OCI-LY1 (cell line): ENCODE measurements at regions not wholly inside any gene's neighbourhood (a gene's known extent, or its start where the extent isn't known, plus 50 kb on each side); places are given as distances from the start of the nearest gene placed in this dataset.
"Not testable (repeated sequence)": the region's sequence is repeated elsewhere in the genome, so short reads cannot be mapped to it uniquely, and the experiment has no call there.

Experiments
- H2AFZ ChIP-seq: fragments of 200-600 bp; sonication (generic), shearing (Covaris generic); 2 replicates; pipeline ENCODE4 v1.6.0; 2014; ENCODE audit warnings: antibody characterized with exemption, mild to moderate bottlenecking, low read length
- H3F3A ChIP-seq: fragments of 200-600 bp; sonication (generic), shearing (Covaris generic); 2 replicates; pipeline ENCODE4 v1.6.0; 2014; ENCODE audit warnings: mild to moderate bottlenecking, antibody characterized with exemption, low read length, moderate library complexity; ENCODE audit not compliant: insufficient read depth
- H3K27ac ChIP-seq: fragments of 200-600 bp; sonication (generic); 2 replicates; pipeline ENCODE4 v1.5.1; 2014; ENCODE audit warnings: low read length, mixed run types, mild to moderate bottlenecking, low read depth; ENCODE audit not compliant: poor library complexity, severe bottlenecking
- H3K27me3 ChIP-seq: fragments of 200-600 bp; sonication (generic); 2 replicates; pipeline ENCODE4 v1.6.0; 2014; ENCODE audit warnings: antibody characterized with exemption, mild to moderate bottlenecking, low read length, moderate library complexity; ENCODE audit not compliant: insufficient read depth
- H3K36me3 ChIP-seq: fragments of 200-600 bp; sonication (generic); 2 replicates; pipeline ENCODE4 v1.6.1; 2014; ENCODE audit warnings: mild to moderate bottlenecking, antibody characterized with exemption, low read length, moderate library complexity, mixed read lengths; ENCODE audit not compliant: insufficient read depth
- H3K4me1 ChIP-seq: fragments of 200-600 bp; sonication (generic); 2 replicates; pipeline ENCODE4 v1.5.1; 2014; ENCODE audit warnings: mild to moderate bottlenecking, low read length, moderate library complexity; ENCODE audit not compliant: insufficient read depth, severe bottlenecking
- H3K4me2 ChIP-seq: fragments of 200-600 bp; sonication (generic), shearing (Covaris generic); 2 replicates; pipeline ENCODE4 v1.6.1; 2014; ENCODE audit warnings: low read length
- H3K4me3 ChIP-seq: fragments of 200-600 bp; sonication (generic); 2 replicates; pipeline ENCODE4 v1.5.1; 2014; ENCODE audit warnings: low read length, low read depth, mild to moderate bottlenecking, mixed read lengths; ENCODE audit not compliant: poor library complexity, severe bottlenecking
- H3K79me2 ChIP-seq: fragments of 200-600 bp; shearing (Covaris generic); 2 replicates; pipeline ENCODE4 v1.6.1; 2016; ENCODE audit warnings: mixed run types, low read length, mixed read lengths; ENCODE audit not compliant: insufficient read depth
- H3K9ac ChIP-seq: fragments of 200-600 bp; sonication (generic), shearing (Covaris generic); 2 replicates; pipeline ENCODE4 v1.6.1; 2014; ENCODE audit warnings: mild to moderate bottlenecking, low read length, mixed read lengths
- H3K9me2 ChIP-seq: fragments of 200-600 bp; sonication (generic), shearing (Covaris generic); 2 replicates; pipeline ENCODE4 v1.6.1; 2014; ENCODE audit warnings: low read depth, mild to moderate bottlenecking, low read length, mixed read lengths
- H3K9me3 ChIP-seq: fragments of 200-600 bp; shearing (Covaris generic); 2 replicates; pipeline ENCODE4 v1.6.1; 2014; ENCODE audit warnings: low read length, mixed read lengths
- H4K20me1 ChIP-seq: fragments of 200-600 bp; sonication (generic), shearing (Covaris generic); 2 replicates; pipeline ENCODE4 v1.6.0; 2016; ENCODE audit warnings: mild to moderate bottlenecking, low read length; ENCODE audit not compliant: insufficient read depth
- CTCF ChIP-seq: fragments of 200-600 bp; sonication (generic), shearing (Covaris generic); IDR thresholded peaks from 2 replicates; pipeline ENCODE4 v1.5.1; 2017; ENCODE audit warnings: mild to moderate bottlenecking, antibody characterized with exemption, low read length, moderate library complexity, mixed read lengths
- EZH2 ChIP-seq: fragments of 200-600 bp; sonication (generic), shearing (Covaris generic); IDR thresholded peaks from 2 replicates; pipeline ENCODE4 v1.8.0; 2017; ENCODE audit warnings: borderline replicate concordance, mixed run types, mild to moderate bottlenecking, antibody characterized with exemption, low read length, moderate library complexity, mixed read lengths

GRCh38 chr17:30599428-30600059 lies 122.3 kb downstream of the GOSR1 start:
- H3K9ac ChIP-seq = peak overlapping the region; percentile 84
- no peaks in the 10 kb centered on the region for H3K9me2 ChIP-seq
- H3F3A ChIP-seq = no peaks in the 10 kb centered on the region; the same call in 1 of the 2 replicates
- H4K20me1 ChIP-seq = no peaks in the 10 kb centered on the region
- peaks cover 21% of the 10 kb centered on the region for H3K4me1 ChIP-seq
- no peaks in the 10 kb centered on the region for H3K9me3 ChIP-seq
- peak overlapping the region; percentile 81 for H3K4me2 ChIP-seq
- TF ChIP-seq CTCF (no peak), EZH2 (no peak)
- no peaks in the 10 kb centered on the region for H3K27me3 ChIP-seq
- H2AFZ ChIP-seq = peak overlapping the region; percentile 15; the same call in 1 of the 2 replicates
- peak overlapping the region; percentile 63 for H3K27ac ChIP-seq
- peak overlapping the region; percentile 90 for H3K4me3 ChIP-seq
- H3K36me3 ChIP-seq = no peaks in the 10 kb centered on the region
- H3K79me2 ChIP-seq = peaks cover 11% of the 10 kb centered on the region

GRCh38 chr17:30597776-30598288 lies 120.6 kb downstream of the GOSR1 start:
- Histone ChIP-seq H3K27me3 (no peaks in the 10 kb centered on the region), H3K9me3 (no peaks in the 10 kb centered on the region), H3K4me1 (peaks cover 17% of the 10 kb centered on the region), H3K9me2 (no peaks in the 10 kb centered on the region), H3K9ac (no peak overlapping the region), H3F3A (no peaks in the 10 kb centered on the region; the same call in 1 of the 2 replicates), H3K79me2 (peaks cover 5% of the 10 kb centered on the region; the same call in 1 of the 2 replicates), H2AFZ (no peak overlapping the region), H3K4me2 (no peak overlapping the region), H3K4me3 (no peak overlapping the region), H4K20me1 (no peaks in the 10 kb centered on the region), H3K36me3 (no peaks in the 10 kb centered on the region), H3K27ac (no peak overlapping the region)
- no peak for TF ChIP-seq CTCF
- TF ChIP-seq EZH2 = no peak

GRCh38 chr17:30596948-30597775 lies 120.0 kb downstream of the GOSR1 start:
- not testable (repeated sequence) for H3K4me2 ChIP-seq, H3K36me3 ChIP-seq, H3F3A ChIP-seq, H3K9me3 ChIP-seq, H3K9me2 ChIP-seq, H3K79me2 ChIP-seq, H3K4me3 ChIP-seq, H3K27me3 ChIP-seq, H4K20me1 ChIP-seq, H3K27ac ChIP-seq, H3K9ac ChIP-seq, H2AFZ ChIP-seq
- H3K4me1 ChIP-seq = peaks cover 12% of the 10 kb centered on the region

GRCh38 chr17:30594953-30595371 lies 117.8 kb downstream of the GOSR1 start:
- H3K9me2 ChIP-seq, H3K27me3 ChIP-seq, H3K4me1 ChIP-seq, H3F3A ChIP-seq, H3K4me2 ChIP-seq, H3K36me3 ChIP-seq, H3K4me3 ChIP-seq, H2AFZ ChIP-seq, H3K9me3 ChIP-seq, H3K27ac ChIP-seq, H3K9ac ChIP-seq, H4K20me1 ChIP-seq, H3K79me2 ChIP-seq: not testable (repeated sequence)
